HUES6 (cell line): ENCODE measurements at regions not wholly inside any gene's neighbourhood (a gene's known extent, or its start where the extent isn't known, plus 50 kb on each side); places are given as distances from the start of the nearest gene placed in this dataset.
A peak's percentile ranks its signal among the peaks of the same experiment; 100 is the strongest.

Experiments
- H3K27ac ChIP-seq: 2 replicates; pipeline ENCODE4 v1.7.0; 2013; ENCODE audit warnings: low read depth, mild to moderate bottlenecking, low read length, inconsistent platforms
- H3K27me3 ChIP-seq: 2 replicates; pipeline ENCODE4 v1.6.1; 2013; ENCODE audit warnings: low read length; ENCODE audit not compliant: control insufficient read depth, insufficient read depth
- H3K36me3 ChIP-seq: 2 replicates; pipeline ENCODE4 v1.6.1; 2013; ENCODE audit warnings: low read length; ENCODE audit not compliant: control insufficient read depth, insufficient read depth
- H3K4me1 ChIP-seq: 2 replicates; pipeline ENCODE4 v1.6.1; 2013; ENCODE audit warnings: low read length; ENCODE audit not compliant: control insufficient read depth, insufficient read depth
- H3K4me3 ChIP-seq: 2 replicates; pipeline ENCODE4 v1.5.1; 2013; ENCODE audit warnings: low read depth, low read length
- H3K9ac ChIP-seq: one replicate; pipeline ENCODE4 v1.6.1; 2013; ENCODE audit warnings: mild to moderate bottlenecking, low read length
- H3K9me3 ChIP-seq: 2 replicates; pipeline ENCODE4 v1.6.1; 2013; ENCODE audit warnings: low read depth, low read length; ENCODE audit not compliant: control insufficient read depth, insufficient read depth

DNA sequence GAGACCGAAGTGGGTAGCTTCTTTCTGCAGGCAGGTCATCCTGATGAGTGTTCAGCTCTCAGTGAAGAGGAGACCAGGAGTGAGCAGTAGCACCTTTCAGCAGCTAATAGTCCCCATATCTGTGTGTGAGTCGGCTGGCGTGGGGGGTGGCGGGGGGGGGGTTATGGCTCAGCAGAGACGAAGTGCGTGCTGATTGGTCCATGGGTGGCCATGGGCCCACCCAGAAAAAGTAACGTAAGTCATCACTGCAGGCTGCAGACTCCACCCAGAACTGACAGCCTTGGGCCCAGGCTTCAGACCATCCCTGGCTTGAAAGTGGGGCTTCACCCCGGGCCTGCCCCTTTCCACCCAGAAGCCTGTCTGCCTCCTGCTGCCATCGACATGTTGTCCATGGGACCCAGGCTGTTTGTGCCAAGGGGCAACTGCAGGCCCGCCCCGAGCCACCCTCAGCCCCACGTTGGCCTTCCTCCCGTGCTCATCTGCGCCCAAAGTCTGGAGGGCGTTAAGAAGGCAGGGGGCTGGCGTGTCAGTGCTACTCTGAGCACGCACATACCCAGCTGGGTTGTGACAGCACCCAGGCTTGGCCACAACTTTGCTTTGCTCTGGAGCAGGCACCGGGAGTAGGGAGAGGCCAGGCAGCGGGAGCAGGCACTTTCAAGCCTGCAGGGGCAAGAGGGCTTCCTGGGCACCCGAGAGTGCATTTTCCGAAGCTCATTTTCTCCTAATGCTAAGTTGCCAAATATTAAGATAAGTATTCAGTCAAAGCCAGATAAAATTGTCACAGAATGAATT lies 511.7 kb upstream of the CDIN1 start:
- H3K4me1 ChIP-seq = peaks cover 10% of the 10 kb centered on the region
- H3K4me3 ChIP-seq = no peak overlapping the region
- H3K27ac ChIP-seq = no peak overlapping the region
- H3K9me3 ChIP-seq = peaks cover 6% of the 10 kb centered on the region; the same call in 1 of the 2 replicates
- no peak overlapping the region for H3K9ac ChIP-seq
- H3K27me3 ChIP-seq = no peaks in the 10 kb centered on the region
- H3K36me3 ChIP-seq = no peaks in the 10 kb centered on the region

DNA sequence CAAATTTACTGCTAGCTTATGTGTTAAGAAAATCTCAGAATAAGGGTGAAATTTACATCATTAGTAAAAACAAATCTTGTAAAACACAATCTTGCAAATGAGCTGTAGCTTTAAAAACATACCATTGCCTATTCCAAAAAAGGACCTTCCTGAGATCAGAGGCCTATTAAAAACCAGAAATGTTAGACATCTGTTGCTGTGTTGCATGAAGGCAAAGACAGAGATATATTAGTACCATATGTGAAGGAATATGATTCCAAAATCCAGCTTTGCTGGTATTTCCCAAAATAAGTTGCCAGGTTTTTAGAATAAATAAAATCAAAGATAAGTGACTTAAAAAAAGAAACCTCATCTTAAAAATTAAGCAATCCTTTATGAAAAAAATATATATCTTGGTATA lies 504.1 kb upstream of the CDIN1 start:
- Histone ChIP-seq H3K36me3 (no peaks in the 10 kb centered on the region), H3K4me1 (peaks cover 10% of the 10 kb centered on the region), H3K9ac (no peak overlapping the region), H3K27me3 (no peaks in the 10 kb centered on the region), H3K9me3 (no peaks in the 10 kb centered on the region), H3K27ac (no peak overlapping the region), H3K4me3 (no peak overlapping the region)

DNA sequence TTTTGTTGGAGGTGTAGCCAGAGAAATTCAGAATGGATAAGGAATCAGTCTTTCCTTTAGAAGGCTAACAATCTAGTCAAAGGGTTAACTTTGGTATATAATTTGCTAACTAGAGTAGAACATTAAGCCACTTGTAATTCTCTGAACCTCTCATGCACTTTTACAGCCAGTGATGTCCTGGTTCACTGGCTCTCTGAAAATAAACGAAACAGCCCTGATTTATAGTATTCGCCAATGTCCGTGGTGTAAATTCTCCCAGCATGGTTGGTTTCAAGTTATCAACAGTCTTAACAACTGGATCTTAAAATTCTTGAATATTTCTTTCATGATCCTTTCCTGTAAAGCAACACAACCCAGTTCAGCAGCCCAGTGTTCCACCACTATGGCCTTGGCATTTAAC lies 500.4 kb upstream of the CDIN1 start:
- no peak overlapping the region for H3K9ac ChIP-seq
- no peak overlapping the region for H3K27ac ChIP-seq
- H3K4me3 ChIP-seq = no peak overlapping the region
- no peaks in the 10 kb centered on the region for H3K4me1 ChIP-seq
- no peaks in the 10 kb centered on the region for H3K27me3 ChIP-seq
- H3K9me3 ChIP-seq = 0 out of 2 replicates have a peak, but pooled peaks cover 8% of the 10 kb centered on the region
- no peaks in the 10 kb centered on the region for H3K36me3 ChIP-seq

DNA sequence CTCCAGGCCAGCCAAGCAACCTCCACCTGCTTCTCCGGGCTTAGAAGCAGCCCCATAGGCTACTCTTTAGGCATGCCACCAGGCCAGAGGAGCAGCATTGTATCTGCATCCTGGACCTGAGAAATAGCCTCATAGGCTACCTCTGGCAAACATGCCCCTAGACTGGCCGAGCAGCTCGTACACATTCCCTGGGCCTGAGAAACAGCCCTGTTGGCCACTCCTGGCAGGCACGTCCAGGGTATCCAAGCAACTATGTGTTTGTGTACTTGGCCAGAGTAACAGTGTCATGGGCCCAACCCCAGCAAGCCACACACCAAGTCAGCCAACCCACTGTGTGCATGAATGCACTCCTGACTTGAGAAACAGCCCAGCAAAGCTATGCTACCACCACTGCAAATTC lies 498.7 kb upstream of the CDIN1 start:
- H3K4me3 ChIP-seq = no peak overlapping the region
- H3K36me3 ChIP-seq = no peaks in the 10 kb centered on the region
- no peaks in the 10 kb centered on the region for H3K27me3 ChIP-seq
- H3K9ac ChIP-seq = no peak overlapping the region
- H3K4me1 ChIP-seq = no peaks in the 10 kb centered on the region
- 0 out of 2 replicates have a peak, but pooled peaks cover 8% of the 10 kb centered on the region for H3K9me3 ChIP-seq
- H3K27ac ChIP-seq = no peak overlapping the region

DNA sequence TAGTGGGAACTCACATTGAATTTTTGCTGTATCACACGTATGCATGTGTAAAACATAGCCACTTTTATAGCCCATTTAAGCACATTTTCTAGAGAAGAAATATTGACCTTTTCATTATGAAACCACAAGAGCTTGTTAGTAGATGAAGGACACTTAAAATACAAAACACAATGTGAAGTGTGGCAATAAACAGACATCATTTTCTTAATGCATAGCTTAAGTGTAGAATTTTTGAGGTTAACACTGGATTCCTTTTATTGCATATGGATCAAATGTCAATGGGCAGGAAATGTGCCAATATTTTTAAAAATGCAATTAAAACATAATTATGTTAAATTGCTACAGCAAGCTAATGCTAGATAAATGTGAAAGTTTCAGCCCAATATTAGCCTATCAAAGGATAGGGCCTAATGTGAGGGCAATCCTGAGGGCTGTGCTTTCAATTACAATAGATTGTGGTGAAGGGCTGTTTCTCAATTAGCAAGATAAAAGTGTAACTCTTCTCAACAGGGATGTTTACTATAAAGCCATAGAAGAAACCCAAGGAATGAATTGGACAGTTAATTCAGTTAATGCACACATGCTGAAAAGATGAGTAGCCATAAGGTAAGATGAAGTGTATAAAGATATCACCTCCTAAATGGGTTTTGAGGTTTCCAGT lies 489.0 kb upstream of the CDIN1 start:
- Histone ChIP-seq H3K27ac (peak overlapping the region; percentile 67), H3K9ac (no peak overlapping the region)

DNA sequence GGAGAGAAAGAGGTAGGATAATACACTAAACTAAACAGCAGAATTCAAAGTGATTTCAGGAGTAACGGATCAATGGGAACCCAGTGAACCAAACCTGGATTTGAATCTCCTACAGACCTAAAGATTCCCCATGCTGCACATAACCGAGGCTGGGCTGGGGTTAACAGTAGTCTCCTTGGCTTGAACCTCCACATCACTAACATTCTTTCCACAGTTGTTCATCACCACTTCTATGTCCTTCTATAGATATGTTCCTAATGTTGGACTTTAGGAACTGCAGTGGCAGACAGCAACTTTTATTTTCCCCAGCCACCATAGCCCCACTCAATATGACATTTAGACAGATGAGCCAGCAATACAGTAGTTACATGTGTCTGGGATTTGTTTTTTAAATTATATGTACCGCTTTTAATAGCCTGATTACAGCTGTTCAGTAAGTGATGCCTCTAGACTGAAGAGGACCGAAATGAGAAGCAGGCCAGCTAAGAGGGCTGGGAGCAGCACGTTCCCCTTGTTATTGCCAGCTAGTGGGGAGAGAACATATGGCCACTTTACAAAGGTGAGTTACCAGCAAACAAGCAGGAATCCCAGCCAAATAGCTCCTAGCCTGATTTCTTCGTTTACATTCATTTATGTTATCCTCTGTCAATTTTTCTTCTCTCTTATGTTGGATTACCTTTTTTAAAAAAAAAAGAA lies 472.6 kb upstream of the CDIN1 start:
- Histone ChIP-seq H3K9me3 (no peaks in the 10 kb centered on the region), H3K27ac (no peak overlapping the region), H3K4me1 (no peaks in the 10 kb centered on the region), H3K9ac (no peak overlapping the region), H3K36me3 (no peaks in the 10 kb centered on the region), H3K27me3 (no peaks in the 10 kb centered on the region), H3K4me3 (no peak overlapping the region)

More for the DNA sequence above, 489.0 kb upstream of the CDIN1 start:
- Histone ChIP-seq H3K27me3 (no peaks in the 10 kb centered on the region), H3K36me3 (no peaks in the 10 kb centered on the region), H3K4me3 (no peak overlapping the region; the same call in 1 of the 2 replicates), H3K9me3 (peaks cover 5% of the 10 kb centered on the region), H3K4me1 (peaks cover 15% of the 10 kb centered on the region)

DNA sequence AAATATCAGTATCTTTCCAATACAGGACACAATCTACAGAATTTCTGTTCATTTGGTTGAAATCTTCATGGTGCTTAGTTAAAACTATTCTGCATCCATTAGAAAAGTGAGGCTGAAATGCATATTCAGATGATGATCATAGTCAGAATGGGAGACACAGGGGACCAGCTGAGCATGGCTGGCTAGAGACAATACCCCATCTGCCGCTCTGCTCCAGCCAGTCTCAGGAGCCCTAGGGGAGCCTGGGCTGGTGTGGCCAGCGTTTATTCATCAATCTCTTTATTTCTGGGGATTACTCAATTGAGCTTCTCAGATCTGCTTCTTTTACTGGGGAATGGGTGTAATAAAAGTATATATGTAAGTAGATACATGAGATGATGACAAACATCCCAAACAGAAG lies 470.9 kb upstream of the CDIN1 start:
- no peak overlapping the region for H3K9ac ChIP-seq
- no peaks in the 10 kb centered on the region for H3K27me3 ChIP-seq
- no peaks in the 10 kb centered on the region for H3K4me1 ChIP-seq
- no peak overlapping the region for H3K27ac ChIP-seq
- no peaks in the 10 kb centered on the region for H3K9me3 ChIP-seq
- no peak overlapping the region for H3K4me3 ChIP-seq
- H3K36me3 ChIP-seq = no peaks in the 10 kb centered on the region

DNA sequence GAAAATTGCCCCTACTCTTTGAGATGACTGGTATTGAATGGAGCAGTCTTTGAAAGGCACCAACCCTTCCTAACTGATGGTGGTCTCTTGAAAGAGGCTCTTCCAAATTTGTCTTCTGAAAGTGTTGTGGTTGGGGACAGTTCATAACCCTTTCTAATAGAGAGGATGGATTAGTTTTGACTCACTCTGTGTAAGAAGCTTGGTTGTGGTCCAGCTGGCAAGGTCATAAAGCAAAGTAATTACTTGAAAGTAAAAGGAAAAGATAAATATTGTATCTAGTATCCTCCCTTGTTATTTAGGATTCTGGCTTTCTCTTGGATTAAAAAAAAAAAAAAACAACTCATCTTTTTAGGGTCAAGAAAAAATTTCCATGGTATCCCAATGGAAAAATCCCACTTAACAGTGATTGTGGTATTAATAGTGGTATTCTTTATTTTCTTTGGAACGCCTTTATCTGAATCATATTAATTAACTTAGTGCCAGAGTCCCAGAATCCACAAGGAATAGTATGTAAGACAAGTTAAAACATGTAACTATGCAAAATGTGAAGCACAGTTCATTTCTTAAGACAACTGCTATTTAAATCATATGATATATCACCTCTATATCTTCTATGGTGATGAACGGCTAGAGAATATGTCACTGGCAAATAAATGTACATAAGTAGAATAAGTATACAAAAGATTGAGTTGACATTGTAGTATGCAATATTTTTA lies 469.3 kb upstream of the CDIN1 start:
- no peaks in the 10 kb centered on the region for H3K36me3 ChIP-seq
- no peaks in the 10 kb centered on the region for H3K27me3 ChIP-seq
- H3K9me3 ChIP-seq = no peaks in the 10 kb centered on the region
- no peaks in the 10 kb centered on the region for H3K4me1 ChIP-seq
- H3K4me3 ChIP-seq = no peak overlapping the region
- no peak overlapping the region for H3K9ac ChIP-seq
- H3K27ac ChIP-seq = no peak overlapping the region

DNA sequence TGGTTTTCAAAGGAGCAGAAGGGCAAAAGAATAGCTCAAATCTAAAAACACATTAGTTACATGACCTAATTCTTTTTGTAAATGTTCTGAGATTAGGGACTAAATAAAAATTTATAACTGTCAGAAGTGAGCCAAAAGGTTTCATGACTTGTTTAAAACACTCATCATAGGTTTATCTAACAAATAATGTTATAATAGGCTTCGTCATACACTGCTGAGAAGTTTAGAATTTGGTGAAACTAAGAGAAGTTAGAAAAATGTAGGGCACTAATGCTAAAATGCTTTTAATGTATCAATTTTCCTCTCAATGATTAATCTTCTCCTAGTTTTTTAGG lies 468.8 kb upstream of the CDIN1 start:
- Histone ChIP-seq H3K9me3 (no peaks in the 10 kb centered on the region), H3K27me3 (no peaks in the 10 kb centered on the region), H3K4me3 (no peak overlapping the region), H3K4me1 (no peaks in the 10 kb centered on the region), H3K9ac (no peak overlapping the region), H3K36me3 (no peaks in the 10 kb centered on the region), H3K27ac (no peak overlapping the region)

DNA sequence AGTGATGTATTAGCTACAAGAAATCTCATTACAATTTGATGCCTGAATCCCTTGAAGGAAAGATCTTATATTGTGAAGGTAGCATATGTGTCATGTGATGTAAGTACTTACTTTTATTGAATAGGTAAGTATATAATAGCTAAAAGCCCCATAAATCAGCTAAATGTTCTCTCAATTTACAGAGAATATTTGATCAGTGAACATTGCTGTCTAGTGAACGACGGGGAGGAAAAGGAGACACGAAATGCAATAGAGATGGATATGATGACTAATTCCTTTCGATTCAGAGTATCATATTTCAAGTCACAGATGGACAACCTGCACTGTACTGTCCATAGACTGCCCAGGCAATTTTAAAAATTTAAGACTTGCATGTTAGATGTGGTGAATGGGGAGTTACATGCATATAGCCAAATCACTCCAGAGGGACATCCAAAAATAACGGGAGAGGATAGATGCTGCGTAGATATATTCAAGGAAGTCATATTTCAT lies 462.1 kb upstream of the CDIN1 start:
- no peaks in the 10 kb centered on the region for H3K36me3 ChIP-seq

More for the DNA sequence above, 462.1 kb upstream of the CDIN1 start:
- Histone ChIP-seq H3K27me3 (no peaks in the 10 kb centered on the region), H3K9ac (no peak overlapping the region), H3K4me3 (no peak overlapping the region), H3K27ac (no peak overlapping the region), H3K9me3 (no peaks in the 10 kb centered on the region), H3K4me1 (no peaks in the 10 kb centered on the region)
